ENCODE measurements at regions not wholly inside any gene's neighbourhood (a gene's known extent, or its start where the extent isn't known, plus 50 kb on each side); places are given as distances from the start of the nearest gene placed in this dataset.

DNA sequence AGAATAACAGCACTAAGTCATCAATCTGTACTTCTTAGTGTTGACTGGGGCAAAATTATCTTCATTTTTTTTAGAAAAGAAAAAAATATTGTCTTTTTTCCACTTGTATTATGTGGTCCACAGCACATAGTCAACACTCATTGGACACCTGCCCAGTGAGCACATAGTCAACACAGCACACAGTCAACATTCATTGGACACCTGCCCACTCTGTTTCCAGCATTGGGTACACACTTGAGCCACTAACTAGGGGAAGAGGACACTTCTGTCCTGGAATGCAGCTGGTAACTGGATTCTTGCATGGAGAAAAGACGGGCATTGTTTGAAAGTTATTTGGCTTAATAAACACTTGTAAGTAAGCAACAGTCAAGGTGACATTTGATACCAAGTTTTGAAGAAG, 898.2 kb downstream of the CDY2B start:
- no peak overlapping the region for H2AFZ ChIP-seq (ENCODE audit: low read length)
- H3K79me2 ChIP-seq (ENCODE audit: insufficient read depth, low read length) = no peaks in the 10 kb centered on the region
- no peak overlapping the region for H3K4me3 ChIP-seq (ENCODE audit: low read depth, low read length, poor library complexity, severe bottlenecking)
- no peaks in the 10 kb centered on the region for H3F3A ChIP-seq (ENCODE audit: insufficient read depth, low read length)
- H3K27ac ChIP-seq (ENCODE audit: low read depth, low read length, poor library complexity, severe bottlenecking) = no peak overlapping the region
- H3K9ac ChIP-seq (ENCODE audit: low read length) = no peak overlapping the region
- TF ChIP-seq, protein P1, sequence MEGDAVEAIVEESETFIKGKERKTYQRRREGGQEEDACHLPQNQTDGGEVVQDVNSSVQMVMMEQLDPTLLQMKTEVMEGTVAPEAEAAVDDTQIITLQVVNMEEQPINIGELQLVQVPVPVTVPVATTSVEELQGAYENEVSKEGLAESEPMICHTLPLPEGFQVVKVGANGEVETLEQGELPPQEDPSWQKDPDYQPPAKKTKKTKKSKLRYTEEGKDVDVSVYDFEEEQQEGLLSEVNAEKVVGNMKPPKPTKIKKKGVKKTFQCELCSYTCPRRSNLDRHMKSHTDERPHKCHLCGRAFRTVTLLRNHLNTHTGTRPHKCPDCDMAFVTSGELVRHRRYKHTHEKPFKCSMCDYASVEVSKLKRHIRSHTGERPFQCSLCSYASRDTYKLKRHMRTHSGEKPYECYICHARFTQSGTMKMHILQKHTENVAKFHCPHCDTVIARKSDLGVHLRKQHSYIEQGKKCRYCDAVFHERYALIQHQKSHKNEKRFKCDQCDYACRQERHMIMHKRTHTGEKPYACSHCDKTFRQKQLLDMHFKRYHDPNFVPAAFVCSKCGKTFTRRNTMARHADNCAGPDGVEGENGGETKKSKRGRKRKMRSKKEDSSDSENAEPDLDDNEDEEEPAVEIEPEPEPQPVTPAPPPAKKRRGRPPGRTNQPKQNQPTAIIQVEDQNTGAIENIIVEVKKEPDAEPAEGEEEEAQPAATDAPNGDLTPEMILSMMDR (IDR thresholded peaks at IDR 0.05; ENCODE audit: low read length) = no peak
- no peak for TF ChIP-seq EZH2 (IDR thresholded peaks at IDR 0.05; ENCODE audit: borderline replicate concordance, low read length)
- H3K27me3 ChIP-seq (ENCODE audit: insufficient read depth, low read length) = no peaks in the 10 kb centered on the region
- H4K20me1 ChIP-seq (ENCODE audit: insufficient read depth, low read length) = no peaks in the 10 kb centered on the region
- no peaks in the 10 kb centered on the region for H3K9me2 ChIP-seq (ENCODE audit: low read depth, low read length)
- no peaks in the 10 kb centered on the region for H3K36me3 ChIP-seq (ENCODE audit: insufficient read depth, low read length)
- no peaks in the 10 kb centered on the region for H3K4me1 ChIP-seq (ENCODE audit: insufficient read depth, low read length, severe bottlenecking)
- H3K9me3 ChIP-seq (ENCODE audit: low read length) = no peaks in the 10 kb centered on the region
- H3K4me2 ChIP-seq (ENCODE audit: low read length) = no peak overlapping the region

DNA sequence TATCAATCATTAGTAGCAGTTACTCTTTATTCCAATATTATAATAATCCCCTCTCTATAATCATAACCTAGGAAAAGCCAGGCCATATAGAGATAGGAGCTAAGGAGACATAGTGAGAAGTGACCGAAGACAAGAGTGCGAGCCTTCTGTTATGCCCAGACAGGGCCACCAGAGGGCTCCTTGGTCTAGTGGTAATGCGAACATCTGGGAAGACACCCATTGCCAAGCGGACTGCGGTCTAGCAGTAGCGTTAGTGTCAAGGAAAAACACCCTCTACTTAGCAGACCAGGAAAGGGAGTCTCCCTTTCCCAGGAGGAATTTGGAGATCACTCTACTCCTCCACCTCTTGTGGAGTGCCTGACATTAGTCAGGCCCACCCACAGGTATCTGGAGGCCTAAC, 920.9 kb downstream of the CDY2B start:
- no peak overlapping the region for H3K9ac ChIP-seq (ENCODE audit: low read length)
- H3K27ac ChIP-seq (ENCODE audit: low read depth, low read length, poor library complexity, severe bottlenecking) = no peak overlapping the region
- no peaks in the 10 kb centered on the region for H3K9me3 ChIP-seq (ENCODE audit: low read length)
- H3K9me2 ChIP-seq (ENCODE audit: low read depth, low read length) = no peaks in the 10 kb centered on the region
- H3K4me3 ChIP-seq (ENCODE audit: low read depth, low read length, poor library complexity, severe bottlenecking) = no peak overlapping the region
- TF ChIP-seq, protein P1 (IDR thresholded peaks at IDR 0.05; ENCODE audit: low read length) = peak; percentile 17; the same call in 1 of the 2 replicates
- TF ChIP-seq EZH2 (IDR thresholded peaks at IDR 0.05; ENCODE audit: borderline replicate concordance, low read length) = no peak
- no peaks in the 10 kb centered on the region for H3K79me2 ChIP-seq (ENCODE audit: insufficient read depth, low read length)
- H3K4me1 ChIP-seq (ENCODE audit: insufficient read depth, low read length, severe bottlenecking) = no peaks in the 10 kb centered on the region
- no peaks in the 10 kb centered on the region for H3K27me3 ChIP-seq (ENCODE audit: insufficient read depth, low read length)
- no peak overlapping the region for H3K4me2 ChIP-seq (ENCODE audit: low read length)
- no peaks in the 10 kb centered on the region for H3F3A ChIP-seq (ENCODE audit: insufficient read depth, low read length)
- no peaks in the 10 kb centered on the region for H4K20me1 ChIP-seq (ENCODE audit: insufficient read depth, low read length)
- H3K36me3 ChIP-seq (ENCODE audit: insufficient read depth, low read length) = no peaks in the 10 kb centered on the region
- H2AFZ ChIP-seq (ENCODE audit: low read length) = no peak overlapping the region

DNA sequence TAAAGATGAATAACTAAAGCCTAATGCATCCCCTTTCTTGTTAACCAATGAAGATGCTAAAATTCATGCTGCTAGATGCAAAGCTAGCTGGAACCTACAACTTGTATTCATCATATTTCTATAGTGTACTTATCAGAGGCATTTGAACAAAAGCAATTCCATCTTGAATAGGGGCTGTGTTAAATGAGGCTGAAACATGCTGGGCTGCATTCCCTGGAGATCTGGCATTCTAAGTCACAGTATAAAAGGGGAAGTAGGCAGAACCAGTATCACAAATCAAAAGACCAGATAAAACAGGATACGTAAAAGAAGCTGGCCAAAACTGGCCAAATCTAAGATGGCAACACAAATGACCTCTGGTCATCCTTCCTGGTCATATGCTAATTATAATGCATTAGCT, 932.8 kb downstream of the CDY2B start:
- no peaks in the 10 kb centered on the region for H3K4me1 ChIP-seq (ENCODE audit: insufficient read depth, low read length, severe bottlenecking)
- H3K9me3 ChIP-seq (ENCODE audit: low read length) = no peaks in the 10 kb centered on the region
- H3K79me2 ChIP-seq (ENCODE audit: insufficient read depth, low read length) = no peaks in the 10 kb centered on the region
- no peaks in the 10 kb centered on the region for H3K9me2 ChIP-seq (ENCODE audit: low read depth, low read length)
- no peak overlapping the region for H3K27ac ChIP-seq (ENCODE audit: low read depth, low read length, poor library complexity, severe bottlenecking)
- H3F3A ChIP-seq (ENCODE audit: insufficient read depth, low read length) = no peaks in the 10 kb centered on the region
- no peak overlapping the region for H2AFZ ChIP-seq (ENCODE audit: low read length)
- no peak overlapping the region for H3K9ac ChIP-seq (ENCODE audit: low read length)
- no peaks in the 10 kb centered on the region for H4K20me1 ChIP-seq (ENCODE audit: insufficient read depth, low read length)
- H3K27me3 ChIP-seq (ENCODE audit: insufficient read depth, low read length) = no peaks in the 10 kb centered on the region
- no peak for TF ChIP-seq EZH2 (IDR thresholded peaks at IDR 0.05; ENCODE audit: borderline replicate concordance, low read length)
- TF ChIP-seq, protein P1 (IDR thresholded peaks at IDR 0.05; ENCODE audit: low read length) = no peak
- no peak overlapping the region for H3K4me2 ChIP-seq (ENCODE audit: low read length)
- no peaks in the 10 kb centered on the region for H3K36me3 ChIP-seq (ENCODE audit: insufficient read depth, low read length)
- H3K4me3 ChIP-seq (ENCODE audit: low read depth, low read length, poor library complexity, severe bottlenecking) = no peak overlapping the region
